ENCODE measurements at regions not wholly inside any gene's neighbourhood (a gene's known extent, or its start where the extent isn't known, plus 50 kb on each side); places are given as distances from the start of the nearest gene placed in this dataset.

DNA sequence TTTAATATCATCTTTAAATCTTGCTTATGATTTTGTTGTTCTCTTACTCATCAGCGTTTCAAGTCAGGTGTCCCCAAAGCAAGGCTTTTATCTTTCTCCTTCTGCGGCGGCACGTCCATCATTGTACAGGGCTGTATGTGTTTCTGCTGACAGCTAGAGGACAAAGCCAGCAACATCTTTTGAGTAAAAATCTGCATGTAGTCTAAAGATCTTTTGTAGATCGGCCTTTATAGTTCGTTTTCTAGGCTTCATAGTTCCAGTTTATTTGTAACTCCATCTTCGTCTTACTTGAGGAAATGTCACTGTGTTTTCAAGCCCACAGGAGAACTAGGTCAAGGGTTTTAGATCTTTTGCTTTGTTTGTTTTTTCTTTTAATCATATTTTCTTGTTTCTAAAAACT, 211.4 kb upstream of the TOPAZ1 start:
- no peak for DNase-seq (ENCODE audit: extremely low read depth in 1 of 11, low read depth in 9 of 11, low spot score in 4 of 11)

DNA sequence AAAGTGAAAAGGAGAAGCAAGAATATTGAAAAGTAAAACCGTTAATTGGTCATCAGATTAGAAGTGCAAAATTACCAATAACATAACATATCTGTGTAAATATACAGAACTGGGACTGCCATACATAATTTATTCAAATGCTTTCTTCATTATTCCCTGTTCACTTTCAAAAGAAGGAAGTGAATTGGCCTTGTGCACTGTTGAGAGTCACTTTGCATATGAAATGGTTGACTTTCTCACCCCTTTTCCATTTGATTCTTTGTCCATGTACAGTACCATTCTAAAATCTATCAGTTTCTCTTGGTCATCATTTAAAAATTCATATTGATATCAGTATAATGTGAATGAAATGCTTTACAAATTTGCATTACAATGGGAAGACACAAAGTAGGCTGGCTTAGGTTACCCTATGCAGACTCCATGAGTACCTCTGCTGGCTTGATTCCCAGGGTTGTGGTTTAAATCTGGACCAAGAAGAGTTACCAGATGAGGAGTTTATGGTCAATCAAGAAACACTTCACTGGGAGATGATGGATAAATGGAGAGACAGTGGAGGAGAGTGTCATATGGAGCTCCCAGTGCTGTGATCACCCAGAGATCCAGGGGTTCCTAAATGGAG, 210.9 kb upstream of the TOPAZ1 start:
- no peak for DNase-seq (ENCODE audit: extremely low read depth in 1 of 11, low read depth in 9 of 11, low spot score in 4 of 11)

DNA sequence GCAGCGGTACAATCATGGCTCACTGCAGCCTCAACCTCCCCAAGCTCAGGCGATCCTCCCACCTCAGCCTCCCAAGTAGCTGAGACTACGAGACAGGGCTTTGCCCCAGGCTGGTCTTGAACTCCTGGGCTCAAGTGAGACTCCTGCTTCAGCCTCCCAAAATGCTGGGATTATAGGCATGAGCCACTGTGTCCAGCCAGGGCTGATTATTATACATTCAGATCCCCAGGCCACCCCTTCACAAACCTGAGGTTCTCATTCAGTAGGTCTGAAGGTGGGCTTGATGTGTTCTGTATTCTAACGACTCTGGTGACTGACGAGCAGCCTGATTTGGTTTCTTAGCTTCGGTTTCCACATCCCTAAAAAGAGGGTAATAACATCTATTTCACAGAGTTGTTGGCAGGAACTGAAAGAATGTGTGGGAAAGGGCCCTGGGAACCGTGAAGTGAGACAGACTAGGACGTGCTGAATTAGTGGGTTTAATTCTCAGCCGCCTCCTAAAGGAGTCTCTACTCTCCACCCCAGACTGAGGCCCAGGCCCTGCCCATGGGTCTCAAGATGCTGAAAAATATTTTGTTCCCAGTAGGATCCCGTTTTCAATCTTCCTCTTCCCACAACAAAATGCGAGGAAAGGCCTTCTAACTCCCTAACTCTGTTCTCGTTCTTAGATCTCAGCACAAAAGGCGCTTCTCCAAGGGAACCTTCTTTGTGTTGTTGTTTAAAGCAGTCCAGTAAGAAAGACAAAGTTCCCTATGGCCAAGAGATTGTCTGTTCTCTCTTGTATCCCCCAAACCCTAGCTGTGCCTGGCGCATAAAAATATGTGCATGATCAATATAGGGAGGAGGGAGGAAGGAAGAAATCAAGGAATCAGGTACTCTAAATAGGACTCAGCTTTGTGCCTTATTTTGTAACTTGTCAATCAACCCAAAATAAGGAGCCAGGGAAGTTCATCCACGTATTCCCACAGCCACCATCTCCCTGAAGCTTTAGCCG, 210.0 kb upstream of the TOPAZ1 start:
- no peak for DNase-seq (ENCODE audit: extremely low read depth in 1 of 11, low read depth in 9 of 11, low spot score in 4 of 11)

DNA sequence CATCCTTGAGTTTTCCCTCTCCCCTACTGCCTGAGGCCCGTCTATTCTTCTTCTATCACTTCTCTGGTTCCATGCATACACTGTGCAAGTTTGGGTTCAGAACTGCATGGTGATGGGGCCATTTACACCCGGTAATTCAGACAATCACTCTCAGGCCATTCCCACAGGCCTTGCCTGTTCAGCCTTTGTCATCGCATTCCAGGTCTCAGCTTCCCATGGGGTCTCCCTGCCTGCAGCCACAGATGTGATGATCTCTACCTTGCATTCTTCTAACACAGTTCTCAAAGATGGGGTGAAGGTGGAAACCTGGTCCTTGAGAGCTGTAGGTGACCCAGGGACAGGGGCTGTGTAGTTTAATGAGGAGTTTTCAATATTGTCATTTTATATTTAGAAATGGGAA, 209.2 kb upstream of the TOPAZ1 start:
- DNase-seq (ENCODE audit: extremely low read depth in 1 of 11, low read depth in 9 of 11, low spot score in 4 of 11) = no peak

DNA sequence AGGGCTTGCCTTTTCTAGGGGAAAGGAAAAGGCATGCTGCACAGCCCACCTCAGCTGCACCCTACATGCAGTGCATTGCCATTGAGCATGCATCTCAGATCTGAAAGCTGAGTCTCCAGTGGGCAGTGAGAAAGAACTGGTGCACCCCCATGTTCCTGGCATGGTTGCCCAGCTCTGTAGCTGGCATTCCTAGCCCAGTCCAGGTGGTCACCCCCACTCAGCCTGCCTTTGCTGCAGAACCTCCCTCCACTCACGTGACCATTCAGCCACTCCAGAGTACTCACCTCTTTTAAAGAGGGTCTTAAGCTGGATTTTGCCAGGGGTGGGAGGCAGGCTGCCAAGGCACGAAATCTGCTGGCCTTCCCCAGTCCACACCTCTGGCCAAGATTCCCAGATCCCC, 208.6 kb upstream of the TOPAZ1 start:
- DNase-seq (ENCODE audit: extremely low read depth in 1 of 11, low read depth in 9 of 11, low spot score in 4 of 11) = no peak

DNA sequence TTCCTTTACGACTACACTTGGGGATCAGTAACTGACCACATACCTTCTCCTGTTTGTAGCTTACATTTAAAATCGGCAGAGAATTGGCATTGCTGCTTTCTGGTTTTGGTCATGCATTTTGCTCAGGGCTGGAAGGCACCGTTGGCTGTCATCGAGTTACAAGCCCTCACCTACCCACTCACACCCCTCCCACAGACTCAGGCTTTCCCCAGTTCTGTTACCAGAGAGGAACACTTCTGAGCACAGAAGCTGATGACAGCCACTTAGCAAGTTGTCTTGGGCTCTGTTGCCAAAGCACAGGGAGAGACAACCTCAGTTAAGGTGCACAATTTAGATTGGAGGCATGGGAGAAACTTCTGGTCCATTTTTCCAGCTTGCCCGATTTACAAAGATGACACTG, 204.8 kb upstream of the TOPAZ1 start:
- no peak for DNase-seq (ENCODE audit: extremely low read depth in 1 of 11, low read depth in 9 of 11, low spot score in 4 of 11)

DNA sequence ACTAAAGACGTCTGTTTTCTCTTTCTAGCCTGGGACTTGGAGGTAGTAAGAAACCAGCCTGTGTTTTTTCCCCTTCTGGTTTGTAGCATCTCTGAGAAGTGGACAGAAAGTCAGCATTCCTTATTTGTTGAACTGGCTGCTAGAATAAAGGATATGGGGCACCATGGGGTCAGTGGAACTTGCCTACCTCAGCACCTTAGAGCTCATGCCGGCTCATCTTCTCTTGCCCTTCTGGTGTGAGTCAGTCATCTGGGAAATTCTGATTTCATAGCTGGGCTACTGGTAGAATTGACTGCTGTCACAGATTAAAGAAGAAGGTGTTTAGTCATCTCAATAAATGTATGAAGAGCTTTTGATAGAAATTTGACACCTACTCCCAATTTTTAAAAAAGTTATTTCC, 202.7 kb upstream of the TOPAZ1 start:
- no peak for DNase-seq (ENCODE audit: extremely low read depth in 1 of 11, low read depth in 9 of 11, low spot score in 4 of 11)

DNA sequence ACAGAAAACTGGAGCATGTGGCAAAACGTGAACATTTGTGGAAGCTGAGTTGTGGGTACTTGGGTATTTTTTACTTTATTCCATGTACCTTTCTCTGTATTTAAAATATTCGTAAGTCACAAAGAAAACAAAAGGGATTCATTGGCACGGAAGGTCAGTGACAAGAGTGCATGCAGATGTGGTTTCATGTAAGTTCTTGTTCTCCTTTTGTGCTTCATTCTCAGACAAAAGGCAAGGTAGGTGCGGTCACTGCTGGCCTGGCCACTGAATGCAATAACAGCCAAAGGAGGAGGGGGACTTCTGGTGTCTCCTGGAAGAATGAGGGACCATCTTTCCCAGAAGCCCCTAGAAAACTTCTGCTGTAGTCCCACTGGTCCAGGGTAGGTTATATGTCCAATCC, 200.0 kb upstream of the TOPAZ1 start:
- no peak for DNase-seq (ENCODE audit: extremely low read depth in 1 of 11, low read depth in 9 of 11, low spot score in 4 of 11)

DNA sequence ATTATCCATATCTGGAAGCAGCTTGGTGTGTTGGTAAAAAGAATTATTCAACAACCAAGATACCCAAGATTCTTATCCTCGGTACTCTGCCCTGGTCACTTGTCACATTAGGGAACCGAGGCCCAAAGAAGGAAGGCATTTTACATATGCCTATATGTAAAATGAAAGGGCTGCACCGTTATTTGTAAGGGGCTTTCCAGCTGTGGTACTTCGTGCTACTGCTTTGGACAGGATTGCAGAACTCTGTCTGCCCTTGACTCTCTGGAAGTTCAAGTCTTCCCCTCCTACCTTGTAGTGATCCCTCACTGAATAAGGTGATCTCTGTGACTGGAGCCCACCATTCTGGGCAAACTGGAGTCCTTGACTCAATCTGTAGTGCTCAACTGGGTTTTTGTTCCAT, 198.9 kb upstream of the TOPAZ1 start:
- DNase-seq (ENCODE audit: extremely low read depth in 1 of 11, low read depth in 9 of 11, low spot score in 4 of 11) = no peak

DNA sequence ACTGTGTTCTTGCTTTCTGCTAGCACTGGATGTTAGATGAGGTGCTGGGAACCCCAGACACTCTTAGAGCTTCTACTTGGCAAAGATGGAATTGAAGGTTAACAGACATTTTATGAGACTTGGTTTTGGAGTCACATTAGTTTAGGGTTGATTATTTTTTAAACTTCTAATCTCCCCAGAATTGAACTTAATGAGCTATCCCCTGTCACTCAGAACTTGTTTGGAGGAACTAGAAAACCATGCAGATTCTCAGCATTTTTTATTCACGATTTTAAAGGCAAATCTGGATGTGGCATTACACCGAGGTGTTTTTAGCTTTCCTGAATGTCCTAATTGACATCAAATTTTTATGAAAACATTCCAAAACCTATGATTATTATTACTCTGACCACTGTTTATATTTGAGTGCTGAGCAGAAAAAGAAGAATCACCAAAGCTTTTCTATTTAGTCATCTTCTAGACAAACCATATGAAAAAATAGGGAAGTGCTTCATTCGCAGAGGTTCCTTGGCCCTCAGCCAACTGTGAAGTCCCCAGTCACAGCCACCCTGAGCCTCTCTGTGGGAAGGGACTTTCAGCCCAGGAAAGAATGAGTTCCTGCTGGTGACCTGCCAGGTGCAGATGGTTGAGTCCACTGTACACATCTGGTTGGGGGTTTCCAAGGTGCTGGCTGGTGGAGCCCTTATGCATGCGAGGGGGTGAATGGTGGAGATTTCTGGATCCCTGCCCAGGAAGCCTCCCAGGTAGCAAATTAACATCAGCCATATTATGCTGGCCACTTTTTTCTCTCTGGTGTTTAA, 196.0 kb upstream of the TOPAZ1 start:
- no peak for DNase-seq (ENCODE audit: extremely low read depth in 1 of 11, low read depth in 9 of 11, low spot score in 4 of 11)

DNA sequence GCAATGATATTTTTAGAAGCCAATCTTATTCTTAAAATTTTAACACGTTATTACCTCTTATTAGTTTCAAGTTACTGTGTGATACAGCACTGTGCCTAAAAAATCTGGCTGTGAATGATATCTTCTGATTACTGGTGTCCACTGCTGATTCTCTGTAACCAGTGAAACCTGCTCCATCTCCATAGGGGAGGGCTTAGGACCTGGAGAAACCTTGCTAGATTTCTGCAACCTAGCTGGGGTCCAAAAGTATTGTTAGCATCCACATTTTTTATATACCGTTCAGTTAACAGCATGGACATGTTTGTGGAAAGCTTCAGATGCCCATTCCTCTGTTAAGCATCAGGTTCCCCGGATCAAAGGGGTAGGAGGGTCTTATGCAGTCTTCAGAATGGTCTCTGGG, 193.9 kb upstream of the TOPAZ1 start:
- no peak for DNase-seq (ENCODE audit: extremely low read depth in 1 of 11, low read depth in 9 of 11, low spot score in 4 of 11)

DNA sequence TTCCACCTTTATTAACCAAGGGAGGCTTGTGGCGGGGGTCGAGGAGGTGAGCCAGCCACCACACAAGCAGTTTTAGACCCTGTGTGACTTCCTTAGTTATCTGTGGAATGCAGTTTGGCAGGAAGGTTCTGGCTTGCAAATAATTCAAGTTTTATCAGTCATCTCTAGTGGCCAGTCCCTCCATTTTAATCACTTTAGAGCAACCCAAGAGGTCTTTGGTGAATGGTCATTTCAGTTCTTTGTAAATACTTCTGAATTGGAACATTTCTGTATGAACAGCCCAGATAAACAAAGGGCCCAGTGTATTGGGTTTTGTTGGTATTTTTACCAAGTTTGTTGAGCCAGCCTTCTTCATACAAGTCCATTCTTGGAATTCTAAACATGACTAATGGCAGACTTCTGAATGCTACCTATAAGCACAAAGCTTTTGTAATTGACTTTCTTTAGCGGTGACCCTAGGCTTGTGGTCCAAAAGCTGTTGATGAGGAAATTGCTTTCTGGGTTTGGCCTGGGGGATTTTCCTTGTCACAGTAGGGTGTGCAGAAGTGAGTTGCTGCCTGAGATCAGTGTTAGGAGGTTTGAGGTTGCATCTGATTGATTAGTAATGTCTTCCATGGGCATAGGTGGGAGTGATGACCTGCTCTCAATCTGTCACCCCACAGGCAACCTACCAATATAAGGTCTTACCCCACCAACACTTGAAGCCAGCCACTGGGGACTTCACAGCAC, 193.3 kb upstream of the TOPAZ1 start:
- no peak for DNase-seq (ENCODE audit: extremely low read depth in 1 of 11, low read depth in 9 of 11, low spot score in 4 of 11)

DNA sequence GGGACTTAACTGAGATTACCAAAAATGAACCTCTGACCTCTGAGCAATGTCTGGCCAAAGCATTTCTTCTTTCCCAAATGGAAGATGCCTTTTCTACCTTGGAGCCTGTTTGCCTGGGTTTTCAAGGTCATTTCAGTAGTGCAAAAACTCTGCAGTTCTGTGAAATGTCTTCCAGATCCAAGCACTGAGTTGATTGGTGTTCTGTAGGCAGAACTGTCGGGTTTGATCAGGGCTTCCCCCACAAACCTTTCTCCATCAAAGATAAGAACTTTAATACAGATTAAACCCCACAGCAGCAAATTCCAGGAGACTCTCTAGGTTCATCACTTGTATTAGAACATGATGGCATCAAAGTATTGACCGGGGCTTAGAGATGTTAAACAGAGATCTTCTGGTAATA, 192.7 kb upstream of the TOPAZ1 start:
- no peak for DNase-seq (ENCODE audit: extremely low read depth in 1 of 11, low read depth in 9 of 11, low spot score in 4 of 11)

DNA sequence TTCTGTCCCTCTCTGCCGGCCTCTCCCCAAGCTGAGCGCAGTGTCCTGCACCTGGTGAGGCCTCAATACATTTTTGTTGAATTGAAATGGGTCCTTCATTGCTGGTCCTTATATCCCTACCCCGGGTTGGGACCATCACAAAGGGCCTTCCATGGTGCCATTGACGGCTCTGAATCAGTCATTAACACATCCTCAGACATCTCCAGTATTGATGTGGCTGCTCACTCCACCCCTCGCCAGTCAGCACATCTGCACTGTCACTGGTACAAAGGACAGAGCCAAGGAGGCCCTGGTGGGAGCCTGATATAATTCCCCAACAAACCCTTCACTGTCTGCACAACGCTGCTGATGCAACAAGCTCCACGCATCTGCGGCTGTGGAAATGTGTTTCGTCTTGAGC, 191.6 kb upstream of the TOPAZ1 start:
- no peak for DNase-seq (ENCODE audit: extremely low read depth in 1 of 11, low read depth in 9 of 11, low spot score in 4 of 11)

DNA sequence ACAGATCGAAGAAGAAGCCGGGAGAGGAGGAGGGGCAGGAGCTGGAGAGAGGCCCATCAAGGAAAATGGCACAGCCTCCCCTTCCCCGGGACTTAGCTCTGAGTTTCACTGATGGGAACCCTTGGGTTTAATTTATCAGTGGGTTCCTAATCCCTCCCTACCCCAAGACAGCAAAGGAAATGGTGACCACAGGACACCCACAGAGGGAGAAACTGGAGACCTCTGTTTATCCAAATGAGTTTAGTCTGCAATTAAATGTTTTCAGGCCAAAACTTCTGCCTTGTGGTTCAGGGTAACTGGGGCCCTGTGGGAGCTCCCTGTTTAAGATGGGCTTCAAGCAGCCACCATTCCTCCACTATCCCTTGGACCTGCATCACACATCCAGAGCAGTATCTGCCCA, 190.8 kb upstream of the TOPAZ1 start:
- DNase-seq (ENCODE audit: extremely low read depth in 1 of 11, low read depth in 9 of 11, low spot score in 4 of 11) = no peak

DNA sequence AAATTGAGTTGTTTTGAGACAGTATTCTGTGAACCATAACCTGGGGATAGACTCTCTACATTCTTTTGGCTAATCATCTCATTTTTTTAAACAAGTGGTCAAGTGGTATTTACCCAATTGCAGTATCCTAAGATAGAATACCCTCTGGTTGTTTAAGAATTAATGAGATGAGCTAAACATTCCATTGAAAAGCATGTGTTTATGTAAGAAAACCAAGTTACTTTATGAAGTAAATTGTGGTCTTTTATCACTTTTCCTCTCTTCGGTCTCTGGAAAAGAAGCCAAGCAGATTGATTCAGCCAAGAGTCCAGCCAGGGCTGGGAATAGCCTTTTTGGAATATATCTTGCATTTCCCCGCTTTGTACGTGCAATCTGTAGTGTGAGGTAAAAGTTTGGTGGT, 185.7 kb upstream of the TOPAZ1 start:
- DNase-seq (ENCODE audit: extremely low read depth in 1 of 11, low read depth in 9 of 11, low spot score in 4 of 11) = no peak

DNA sequence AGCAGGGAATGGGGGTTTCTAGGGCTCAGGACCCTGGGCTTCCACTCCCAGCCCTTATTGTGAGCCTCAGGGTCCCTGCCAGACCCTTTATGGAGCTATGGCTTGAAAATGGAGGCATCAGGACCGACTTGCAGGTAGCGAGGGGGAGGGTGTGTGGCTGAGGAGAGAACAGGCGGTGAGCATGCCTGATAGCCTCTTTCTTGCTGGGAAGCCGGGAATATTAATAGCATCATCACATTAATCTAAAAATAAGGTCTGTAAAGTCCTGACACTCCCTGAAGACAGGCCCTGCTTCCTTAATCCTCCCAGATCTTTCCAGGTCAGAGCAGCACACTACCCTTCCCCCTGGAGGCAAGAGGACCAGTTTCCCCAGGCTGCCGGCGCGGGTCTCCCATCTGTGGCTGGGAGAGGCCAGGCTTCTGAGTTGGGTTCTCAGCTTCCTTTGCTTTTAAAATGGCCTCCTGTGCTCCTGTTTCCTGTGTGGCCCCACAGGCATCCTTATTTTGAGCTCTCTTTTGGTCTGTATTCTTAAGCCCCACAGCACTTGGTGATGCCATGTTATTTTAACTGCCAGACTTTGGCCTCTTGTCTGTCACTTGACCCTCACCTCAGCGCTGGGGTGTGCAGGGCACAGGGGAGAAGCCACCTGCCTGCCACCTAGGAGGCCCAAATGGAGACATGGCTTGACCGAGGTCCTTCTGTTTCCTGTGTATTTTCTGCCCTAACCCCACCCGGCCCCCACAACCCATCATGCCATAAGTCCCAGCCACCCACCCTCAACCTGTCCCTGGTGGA, 185.0 kb upstream of the TOPAZ1 start:
- DNase-seq (ENCODE audit: extremely low read depth in 1 of 11, low read depth in 9 of 11, low spot score in 4 of 11) = no peak

DNA sequence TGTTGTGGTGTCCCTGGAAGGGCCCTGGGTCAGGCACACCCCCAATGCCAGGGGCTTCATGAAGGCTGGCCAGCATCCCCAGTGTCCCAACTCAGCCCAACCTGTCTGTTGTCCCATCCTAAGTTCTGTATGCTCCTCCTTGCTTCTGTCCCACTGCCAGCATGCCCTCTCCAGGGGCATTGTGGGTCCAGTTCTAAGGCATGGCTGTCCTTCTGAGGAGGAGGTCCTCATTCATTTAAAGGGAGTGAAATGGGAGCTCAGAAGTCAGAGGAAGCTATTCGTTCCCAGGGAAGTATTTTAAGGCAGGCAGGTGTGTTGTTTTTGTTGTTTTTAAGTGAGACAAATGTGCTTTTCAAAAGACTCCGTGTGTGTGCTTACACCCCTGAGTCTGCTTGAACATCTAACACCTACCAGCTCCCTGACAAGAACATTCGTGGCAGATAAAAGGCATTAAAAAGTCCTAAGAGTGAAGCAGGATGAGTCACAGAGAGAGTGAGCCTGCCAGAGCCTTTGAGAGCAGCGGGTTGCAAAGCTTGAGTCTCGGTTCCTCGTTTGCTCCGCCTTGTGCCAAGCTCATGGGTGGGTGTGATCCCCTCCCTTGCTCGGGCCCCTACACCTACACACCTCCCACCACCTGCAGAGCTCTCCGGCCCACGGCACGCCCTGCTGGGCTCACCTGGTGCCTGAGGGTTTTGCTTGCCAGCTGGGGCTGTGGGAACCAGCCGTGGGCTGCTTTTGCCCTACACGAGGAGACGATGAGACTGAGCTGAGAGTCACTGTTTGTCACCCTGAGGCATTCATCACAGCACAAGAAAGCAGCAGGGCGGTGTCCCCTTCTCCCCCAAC, 183.4 kb upstream of the TOPAZ1 start:
- DNase-seq (ENCODE audit: extremely low read depth in 1 of 11, low read depth in 9 of 11, low spot score in 4 of 11) = no peak

Measured in renal cortex interstitium (tissue), 11 donors.